HEK293 (cell line): ENCODE measurements at regions not wholly inside any gene's neighbourhood (a gene's known extent, or its start where the extent isn't known, plus 50 kb on each side); places are given as distances from the start of the nearest gene placed in this dataset.

Source experiments
- CTCF ChIA-PET: fragments of 350-600 bp; formaldehyde crosslinking; extraction: SDS; loops from one replicate; lab custom pipeline; 2021; ENCODE audit warnings: antibody characterized with exemption; lab: Yijun Ruan, JAX
- POLR2A ChIA-PET: fragments of 300-600 bp; formaldehyde crosslinking; extraction: SDS; loops from one replicate; lab custom pipeline; 2020; ENCODE audit warnings: antibody characterized with exemption, inconsistent platforms; lab: Yijun Ruan, JAX
- H3K27ac ChIP-seq: fragments of 200-500 bp; sonication (Bioruptor generic); 2 replicates; pipeline ENCODE4 v1.5.1; 2014; ENCODE audit warnings: low read depth, low read length, control low read depth, inconsistent platforms; ENCODE audit errors: extremely low read depth
- H3K36me3 ChIP-seq, 2 experiments: fragments of 200-500 bp in 1 of 2; sonication (Bioruptor generic) in 1 of 2; 1 replicate in 1 of 2; 2 replicates in 1 of 2; pipeline ENCODE4 v1.5.1; 2014 to 2017; ENCODE audit warnings: inconsistent platforms in 2 of 2, low read length in 2 of 2; ENCODE audit not compliant: control insufficient read depth in 2 of 2, insufficient read depth in 1 of 2
- H3K4me1 ChIP-seq: fragments of 200-500 bp; sonication (Bioruptor generic); 2 replicates; pipeline ENCODE4 v1.5.1; 2014; ENCODE audit warnings: mild to moderate bottlenecking, low read length, inconsistent platforms; ENCODE audit not compliant: control insufficient read depth, insufficient read depth
- H3K4me3 ChIP-seq: 2 replicates; pipeline ENCODE4 v1.5.1; 2011; ENCODE audit warnings: low read depth, mild to moderate bottlenecking, control low read depth, low read length, moderate library complexity
- H3K9me3 ChIP-seq: fragments of 200-500 bp; sonication (Bioruptor generic); 2 replicates; pipeline ENCODE4 v1.5.1; 2014; ENCODE audit warnings: low read depth, low read length, inconsistent platforms; ENCODE audit not compliant: control insufficient read depth, insufficient read depth
- BCL6B ChIP-seq: fragments of 450-650 bp; formaldehyde crosslinking; IDR thresholded peaks from 2 replicates; pipeline ENCODE4 v1.5.1; 2017; ENCODE audit warnings: missing biosample characterization, missing genetic modification characterization
- GLIS2 ChIP-seq: fragments of 450-650 bp; formaldehyde crosslinking; IDR thresholded peaks from 2 replicates; pipeline ENCODE4 v1.5.1; 2016; ENCODE audit warnings: missing biosample characterization, missing genetic modification characterization
- HOXD13 ChIP-seq: sonication (generic); formaldehyde crosslinking; IDR thresholded peaks from 2 replicates; pipeline ENCODE4 v1.8.0; 2022; ENCODE audit warnings: missing genetic modification reagents, borderline replicate concordance
- PRDM2 ChIP-seq: fragments of 450-650 bp; formaldehyde crosslinking; IDR thresholded peaks from 2 replicates; pipeline ENCODE4 v1.5.1; 2016; ENCODE audit warnings: missing biosample characterization, missing genetic modification characterization, borderline replicate concordance
- REPIN1 ChIP-seq: fragments of 450-650 bp; formaldehyde crosslinking; IDR thresholded peaks from 2 replicates; pipeline ENCODE4 v1.5.1; 2017; ENCODE audit warnings: missing biosample characterization, missing genetic modification characterization, low read depth
- YY2 ChIP-seq: fragments of 450-650 bp; formaldehyde crosslinking; IDR thresholded peaks from 2 replicates; pipeline ENCODE4 v1.5.1; 2016; ENCODE audit warnings: missing biosample characterization, missing genetic modification characterization
- ZEB2 ChIP-seq: fragments of 450-650 bp; formaldehyde crosslinking; IDR thresholded peaks from 2 replicates; pipeline ENCODE4 v1.5.1; 2016; ENCODE audit warnings: missing biosample characterization, missing genetic modification characterization
- ZNF114 ChIP-seq: fragments of 450-650 bp; formaldehyde crosslinking; IDR thresholded peaks from 2 replicates; pipeline ENCODE4 v1.5.0; 2017; ENCODE audit warnings: missing biosample characterization, missing genetic modification characterization
- ZNF140 ChIP-seq: fragments of 450-650 bp; formaldehyde crosslinking; IDR thresholded peaks from 2 replicates; pipeline ENCODE4 v1.5.1; 2016; ENCODE audit warnings: missing biosample characterization, missing genetic modification characterization
- ZNF148 ChIP-seq: fragments of 450-650 bp; formaldehyde crosslinking; IDR thresholded peaks from 2 replicates; pipeline ENCODE4 v1.5.0; 2017; ENCODE audit warnings: missing biosample characterization, missing genetic modification characterization, borderline replicate concordance
- ZNF157 ChIP-seq: fragments of 450-650 bp; formaldehyde crosslinking; IDR thresholded peaks from 2 replicates; pipeline ENCODE4 v1.5.1; 2016; ENCODE audit warnings: missing biosample characterization, missing genetic modification characterization
- ZNF174 ChIP-seq: fragments of 450-650 bp; formaldehyde crosslinking; IDR thresholded peaks from 2 replicates; pipeline ENCODE4 v1.5.0; 2017; ENCODE audit warnings: missing biosample characterization, mild to moderate bottlenecking, missing genetic modification characterization
- ZNF202 ChIP-seq: fragments of 450-650 bp; formaldehyde crosslinking; IDR thresholded peaks from 2 replicates; pipeline ENCODE4 v1.5.1; 2016; ENCODE audit warnings: missing biosample characterization, missing genetic modification characterization, borderline replicate concordance
- ZNF423 ChIP-seq: fragments of 450-650 bp; formaldehyde crosslinking; IDR thresholded peaks from 2 replicates; pipeline ENCODE4 v1.5.1; 2016; ENCODE audit warnings: missing biosample characterization, missing genetic modification characterization
- ZNF514 ChIP-seq: fragments of 450-650 bp; formaldehyde crosslinking; IDR thresholded peaks from 2 replicates; pipeline ENCODE4 v1.5.1; 2016; ENCODE audit warnings: missing biosample characterization, missing genetic modification characterization
- ZNF530 ChIP-seq: fragments of 450-650 bp; formaldehyde crosslinking; IDR thresholded peaks from 2 replicates; pipeline ENCODE4 v1.5.1; 2016; ENCODE audit warnings: low read depth, missing biosample characterization, missing genetic modification characterization
- ZNF549 ChIP-seq: fragments of 450-650 bp; IDR thresholded peaks from 2 replicates; pipeline ENCODE4 v1.5.1; 2018; ENCODE audit warnings: missing biosample characterization, missing genetic modification characterization, mild to moderate bottlenecking, inconsistent platforms, moderate library complexity
- ZNF561 ChIP-seq: fragments of 450-650 bp; IDR thresholded peaks from 2 replicates; pipeline ENCODE4 v1.5.1; 2018; ENCODE audit warnings: missing biosample characterization, missing genetic modification characterization, borderline replicate concordance
- ZNF645 ChIP-seq: fragments of 450-650 bp; formaldehyde crosslinking; IDR thresholded peaks from 2 replicates; pipeline ENCODE4; 2016; ENCODE audit warnings: missing biosample characterization, missing genetic modification characterization
- ZNF664 ChIP-seq: fragments of 450-650 bp; formaldehyde crosslinking; IDR thresholded peaks from 2 replicates; pipeline ENCODE4 v1.5.1; 2016; ENCODE audit warnings: missing biosample characterization, missing genetic modification characterization
- ZNF707 ChIP-seq: fragments of 450-650 bp; formaldehyde crosslinking; IDR thresholded peaks from 2 replicates; pipeline ENCODE4 v1.5.1; 2016; ENCODE audit warnings: missing biosample characterization, missing genetic modification characterization
- ZNF768 ChIP-seq: fragments of 450-650 bp; formaldehyde crosslinking; IDR thresholded peaks from 2 replicates; pipeline ENCODE4 v1.5.1; 2018; ENCODE audit warnings: missing biosample characterization, mild to moderate bottlenecking, missing genetic modification characterization
- ZNF785 ChIP-seq: fragments of 450-650 bp; formaldehyde crosslinking; IDR thresholded peaks from 2 replicates; pipeline ENCODE4 v1.5.1; 2016; ENCODE audit warnings: missing biosample characterization, missing genetic modification characterization

GRCh38 chr5:89842531-89842930, 567.0 kb downstream of the CETN3 start:
- H3K4me3 ChIP-seq: no peak overlapping the region
- no peaks in the 10 kb centered on the region for H3K36me3 ChIP-seq
- H3K4me1 ChIP-seq: no peaks in the 10 kb centered on the region
- CTCF ChIA-PET: no interaction called here
- POLR2A ChIA-PET: no interaction called here
- no peak for TF ChIP-seq ZNF114 (tag by site-specific recombination)
- no peak for TF ChIP-seq ZNF768 (tag by site-specific recombination)
- TF ChIP-seq ZNF561: no peak
- TF ChIP-seq ZNF423 (tag by site-specific recombination): no peak
- no peak for TF ChIP-seq ZNF785 (tag by site-specific recombination)
- no peak for TF ChIP-seq ZNF202 (tag by site-specific recombination)
- TF ChIP-seq ZNF645 (tag by site-specific recombination): no peak
- H3K27ac ChIP-seq: no peak overlapping the region
- H3K9me3 ChIP-seq: no peaks in the 10 kb centered on the region

- ChIA-PET CTCF (no interaction called here), POLR2A (no interaction called here)
- Histone ChIP-seq H3K36me3 (no peaks in the 10 kb centered on the region), H3K27ac (no peak overlapping the region), H3K4me1 (no peaks in the 10 kb centered on the region), H3K4me3 (no peak overlapping the region), H3K9me3 (no peaks in the 10 kb centered on the region)
- TF ChIP-seq ZNF549 (no peak), ZNF664 (tag by site-specific recombination) (no peak), YY2 (tag by site-specific recombination) (no peak), ZNF707 (tag by site-specific recombination) (no peak), ZNF148 (tag by site-specific recombination) (no peak), ZNF140 (tag by site-specific recombination) (no peak)
Measured at GRCh38 chr5:89840906-89841305, 568.6 kb downstream of the CETN3 start.

GRCh38 chr5:89830691-89831090, 578.9 kb downstream of the CETN3 start:
- Histone ChIP-seq H3K9me3 (no peaks in the 10 kb centered on the region), H3K27ac (no peak overlapping the region), H3K4me1 (no peaks in the 10 kb centered on the region), H3K36me3 (no peaks in the 10 kb centered on the region), H3K4me3 (no peak overlapping the region)
- POLR2A ChIA-PET: no interaction called here
- CTCF ChIA-PET: no interaction called here
- TF ChIP-seq ZNF530 (tag by site-specific recombination) (no peak), GLIS2 (tag by site-specific recombination) (no peak), HOXD13 (CRISPR knock-in tag) (no peak), ZNF202 (tag by site-specific recombination) (no peak), ZNF707 (tag by site-specific recombination) (no peak), ZNF114 (tag by site-specific recombination) (no peak), PRDM2 (tag by site-specific recombination) (no peak), BCL6B (tag by site-specific recombination) (no peak), ZEB2 (tag by site-specific recombination) (no peak), ZNF174 (no peak), REPIN1 (tag by site-specific recombination) (no peak), ZNF157 (tag by site-specific recombination) (no peak), ZNF514 (no peak)
